ENCODE measurements at regions not wholly inside any gene's neighbourhood (a gene's known extent, or its start where the extent isn't known, plus 50 kb on each side); places are given as distances from the start of the nearest gene placed in this dataset.

- H3K27me3 ChIP-seq (replicated peaks in 1 of 2; ENCODE audit: control insufficient read depth in 2 of 2, insufficient read depth in 2 of 2, low read length in 1 of 2), result no peaks in the 10 kb centered on the region
- ChIA-PET SMC1A (ENCODE audit: uncharacterized antibody, unreplicated experiment) (no interaction called here), RAD21 (ENCODE audit: unreplicated experiment) (interaction anchor here (1.4 kb wide), 1 partner anchor 30 kb away, joined by 4 read pairs; no protein-coding TSS in a partner anchor), CTCF (no interaction called here), POLR2A (no interaction called here)
- ATAC-seq (no peak), DNase-seq (ENCODE audit: low read depth, low spot score) (no peak), FAIRE-seq (no peak)
- BruUV-seq (replicated peaks), result no TSS peak
- no peak overlapping the region for H3K9ac ChIP-seq (ENCODE audit: control insufficient read depth, insufficient read depth, low read length)
- H4K20me1 ChIP-seq (ENCODE audit: control insufficient read depth, insufficient read depth), result no peaks in the 10 kb centered on the region
- WGBS (ENCODE audit: insufficient coverage, insufficient replicate concordance, low lambda C conversion rate, missing lambda C conversion rate), result 37% methylated on average over 4 of the region's 4 CpGs
- no peak overlapping the region for H3K4me3 ChIP-seq
- H3K4me2 ChIP-seq (ENCODE audit: control insufficient read depth, insufficient read depth), result no peak overlapping the region
- H3K36me3 ChIP-seq (ENCODE audit: control insufficient read depth in 2 of 2, insufficient read depth in 2 of 2, low read length in 1 of 2), result no peaks in the 10 kb centered on the region
- H3K4me1 ChIP-seq (ENCODE audit: control insufficient read depth, insufficient read depth, low read length), result no peaks in the 10 kb centered on the region
- no peak overlapping the region for H3K27ac ChIP-seq (ENCODE audit: control insufficient read depth, insufficient read depth)
- no peaks in the 10 kb centered on the region for H3K9me3 ChIP-seq (replicated peaks; ENCODE audit: control insufficient read depth, insufficient read depth, low read length)
- in situ Hi-C loops (cut with MboI) (no loop called here), intact Hi-C loops (cut with micrococcal nuclease; ENCODE audit: unreplicated experiment) (no loop called here)
- no peaks in the 10 kb centered on the region for H3K79me2 ChIP-seq (ENCODE audit: control insufficient read depth, insufficient read depth, low read length)
- TF ChIP-seq PKNOX1 (IDR thresholded peaks at IDR 0.05) (no peak), ZBTB33 (IDR thresholded peaks at IDR 0.05) (no peak), ZBTB4 (CRISPR knock-in tag; IDR thresholded peaks at IDR 0.05) (no peak), EP300 (IDR thresholded peaks at IDR 0.05; ENCODE audit: borderline replicate concordance in 1 of 2, control insufficient read depth in 1 of 2, low read depth in 2 of 2, low read length in 2 of 2) (no peak), CHD1 (IDR thresholded peaks at IDR 0.05; ENCODE audit: low read depth, low read length) (no peak), SMAD5 (IDR thresholded peaks at IDR 0.05; ENCODE audit: low read depth) (no peak), ESRRA (IDR thresholded peaks at IDR 0.05; ENCODE audit: low read length) (no peak)
- no peak overlapping the region for H2AFZ ChIP-seq (ENCODE audit: control insufficient read depth, low read depth, low read length)
Measured at GRCh38 chr19:28291874-28292273, 921.1 kb downstream of the UQCRFS1 start.
